ENCODE measurements at regions not wholly inside any gene's neighbourhood (a gene's known extent, or its start where the extent isn't known, plus 50 kb on each side); places are given as distances from the start of the nearest gene placed in this dataset.

- TF ChIP-seq CTCF (conservative IDR thresholded peaks at IDR 0.05; ENCODE audit: low read length), result no peak
- no peak for DNase-seq (ENCODE audit: low read depth)
- no peak overlapping the region for H3K4me3 ChIP-seq (ENCODE audit: low read length)
Measured at GRCh38 chr17:5708344-5708743, 124.0 kb upstream of the NLRP1 start.

GRCh38 chr17:5711344-5711743 is 127.0 kb upstream of the NLRP1 start:
- no peak for TF ChIP-seq CTCF (conservative IDR thresholded peaks at IDR 0.05; ENCODE audit: low read length)
- H3K4me3 ChIP-seq (ENCODE audit: low read length), result no peak overlapping the region
- no peak for DNase-seq (ENCODE audit: low read depth)

GRCh38 chr17:5714993-5715392 is 130.7 kb upstream of the NLRP1 start:
- no peak overlapping the region for H3K4me3 ChIP-seq (ENCODE audit: low read length)
- no peak for DNase-seq (ENCODE audit: low read depth)
- no peak for TF ChIP-seq CTCF (conservative IDR thresholded peaks at IDR 0.05; ENCODE audit: low read length)

- H3K4me3 ChIP-seq (ENCODE audit: low read length), result no peak overlapping the region
- DNase-seq (ENCODE audit: low read depth), result no peak
- no peak for TF ChIP-seq CTCF (conservative IDR thresholded peaks at IDR 0.05; ENCODE audit: low read length)
Measured at GRCh38 chr17:5715478-5715877, 131.2 kb upstream of the NLRP1 start.

GRCh38 chr17:5718726-5719125 is 134.4 kb upstream of the NLRP1 start:
- no peak for DNase-seq (ENCODE audit: low read depth)
- TF ChIP-seq CTCF (conservative IDR thresholded peaks at IDR 0.05; ENCODE audit: low read length), result no peak
- H3K4me3 ChIP-seq (ENCODE audit: low read length), result no peak overlapping the region

GRCh38 chr17:5719976-5720375 is 135.7 kb upstream of the NLRP1 start:
- no peak for TF ChIP-seq CTCF (conservative IDR thresholded peaks at IDR 0.05; ENCODE audit: low read length)

GRCh38 chr17:5730373-5730772 is 146.1 kb upstream of the NLRP1 start:
- DNase-seq (ENCODE audit: low read depth), result no peak
- no peak overlapping the region for H3K4me3 ChIP-seq (ENCODE audit: low read length)
- no peak for TF ChIP-seq CTCF (conservative IDR thresholded peaks at IDR 0.05; ENCODE audit: low read length)

More at GRCh38 chr17:5719976-5720375, 135.7 kb upstream of the NLRP1 start:
- peak; percentile 9 for DNase-seq (ENCODE audit: low read depth)
- no peak overlapping the region for H3K4me3 ChIP-seq (ENCODE audit: low read length)

All from AG10803 (cell line).